PC-9 (cell line): ENCODE measurements at regions not wholly inside any gene's neighbourhood (a gene's known extent, or its start where the extent isn't known, plus 50 kb on each side); places are given as distances from the start of the nearest gene placed in this dataset.

Experiments
- BruUV-seq: library from RNA; stranded (reverse); fragments of 400-500 nt; replicated peaks from 2 replicates; lab custom pipeline; 2021; lab: Mats Ljungman, UMichigan
- CTCF ChIA-PET: fragments of 300-600 bp; sonication (Branson Sonifier 250); formaldehyde crosslinking; loops from one replicate; lab custom pipeline; 2022; ENCODE audit warnings: antibody characterized with exemption; lab: Charles Lee
- POLR2A ChIA-PET: fragments of 300-600 bp; sonication (Branson Sonifier 250); formaldehyde crosslinking; loops from one replicate; lab custom pipeline; 2022; ENCODE audit warnings: antibody characterized with exemption; ENCODE audit not compliant: unreplicated experiment; lab: Charles Lee
- DNase-seq, 2 experiments: peaks; one replicate each; pipeline versions ENCODE4 v3.0.0 to v3.0.0-alpha.2; 2015 to 2022; ENCODE audit warnings: mixed read lengths in 1 of 2
- H2AFZ ChIP-seq: fragments of 200-600 bp; sonication (generic); 2 replicates; pipeline ENCODE4 v1.8.1; 2017; ENCODE audit warnings: antibody characterized with exemption
- H3F3A ChIP-seq: fragments of 200-600 bp; sonication (generic); 2 replicates; pipeline ENCODE4 v1.8.1; 2017; ENCODE audit warnings: antibody characterized with exemption, mild to moderate bottlenecking, low read depth; ENCODE audit not compliant: insufficient read depth
- H3K27ac ChIP-seq: fragments of 200-600 bp; sonication (generic); 2 replicates; pipeline ENCODE4 v1.6.1; 2016; ENCODE audit warnings: mixed run types
- H3K27me3 ChIP-seq: fragments of 200-600 bp; sonication (generic); 2 replicates; pipeline ENCODE4 v1.6.1; 2016; ENCODE audit warnings: low read depth, mixed run types; ENCODE audit not compliant: insufficient read depth
- H3K36me3 ChIP-seq: fragments of 200-600 bp; sonication (generic); 2 replicates; pipeline ENCODE4 v1.6.1; 2016; ENCODE audit warnings: low read depth, mixed run types
- H3K4me1 ChIP-seq: fragments of 200-600 bp; sonication (generic); replicated peaks from 2 replicates; pipeline ENCODE4 v1.6.1; 2016; ENCODE audit warnings: mixed run types; ENCODE audit not compliant: insufficient read depth
- H3K4me2 ChIP-seq: fragments of 200-600 bp; sonication (generic); 2 replicates; pipeline ENCODE4 v1.6.1; 2017; ENCODE audit warnings: mixed run types
- H3K4me3 ChIP-seq: fragments of 200-600 bp; sonication (generic); 2 replicates; pipeline ENCODE4 v1.6.1; 2016; ENCODE audit warnings: mixed run types
- H3K79me2 ChIP-seq: fragments of 200-600 bp; sonication (generic); 2 replicates; pipeline ENCODE4 v1.6.1; 2017; ENCODE audit warnings: low read depth, mixed run types
- H3K9me2 ChIP-seq: fragments of 200-600 bp; sonication (generic); 2 replicates; pipeline ENCODE4 v1.8.1; 2017; ENCODE audit warnings: mild to moderate bottlenecking; ENCODE audit not compliant: insufficient read depth
- H3K9me3 ChIP-seq: fragments of 200-600 bp; sonication (generic); 2 replicates; pipeline ENCODE4 v1.8.1; 2016; ENCODE audit warnings: low read depth; ENCODE audit not compliant: insufficient read depth
- H4K20me1 ChIP-seq: fragments of 200-600 bp; sonication (generic); 2 replicates; pipeline ENCODE4 v1.8.1; 2017; ENCODE audit not compliant: insufficient read depth
- CTCF ChIP-seq: fragments of 200-600 bp; sonication (generic); conservative IDR thresholded peaks from 2 replicates; pipeline ENCODE4 v1.6.1; 2017; ENCODE audit warnings: mixed run types, antibody characterized with exemption, mild to moderate bottlenecking, moderate library complexity
- EZH2 ChIP-seq: fragments of 200-600 bp; sonication (generic); IDR thresholded peaks from 2 replicates; pipeline ENCODE4 v1.8.0; 2017; ENCODE audit warnings: antibody characterized with exemption, low read depth
- intact Hi-C: fragments of 100-400 bp; cut with micrococcal nuclease; formaldehyde crosslinking; loops from one replicate; pipeline ENCODE4 v1.10.0; 2022; ENCODE audit not compliant: unreplicated experiment

DNA sequence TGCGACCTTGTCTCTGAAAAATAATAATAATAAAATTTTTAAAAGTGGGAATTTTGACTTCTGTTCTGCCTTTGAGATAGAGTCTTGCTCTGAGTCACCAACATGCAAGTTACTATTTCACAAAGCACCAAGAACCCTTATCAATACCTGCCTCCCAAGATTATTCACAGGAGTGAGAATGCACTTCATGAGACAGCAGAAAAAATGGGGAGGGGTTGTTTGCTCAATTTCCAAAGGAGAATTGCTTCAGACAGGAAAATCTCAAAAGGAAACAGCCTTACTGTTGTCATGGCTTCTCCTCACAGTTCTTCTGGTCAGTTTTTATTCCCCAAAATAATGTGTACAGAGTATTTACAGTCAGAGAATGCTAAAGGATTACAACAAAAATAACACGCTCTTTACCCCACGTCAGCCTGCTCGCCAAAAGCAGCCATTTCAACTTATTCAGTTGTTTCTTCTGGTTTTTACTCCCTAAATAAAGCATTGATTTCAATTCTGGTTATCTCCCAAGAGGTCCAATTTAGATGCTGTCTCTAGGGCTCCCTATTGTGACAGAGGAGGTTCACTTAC lies 89.0 kb downstream of the PPCDC start:
- H3K4me2 ChIP-seq = peak overlapping the region; percentile 21
- TF ChIP-seq EZH2 (no peak), CTCF (no peak)
- no peaks in the 10 kb centered on the region for H3K79me2 ChIP-seq
- H3K4me3 ChIP-seq = no peak overlapping the region
- H3K27me3 ChIP-seq = no peaks in the 10 kb centered on the region
- no peaks in the 10 kb centered on the region for H3K9me2 ChIP-seq
- H3K27ac ChIP-seq = peak overlapping the region; percentile 85
- DNase-seq = peak in 1 of 2 experiments; percentile 71
- no TSS peak for BruUV-seq
- ChIA-PET POLR2A (no interaction called here), CTCF (interaction anchor here (0.7 kb wide), 1 partner anchor 59 kb away, joined by 3 read pairs; no protein-coding TSS in a partner anchor)
- peaks cover 55% of the 10 kb centered on the region for H3K4me1 ChIP-seq
- H3K36me3 ChIP-seq = no peaks in the 10 kb centered on the region
- intact Hi-C loops = no loop called here
- no peak overlapping the region for H2AFZ ChIP-seq
- H3F3A ChIP-seq = peaks cover 30% of the 10 kb centered on the region
- no peaks in the 10 kb centered on the region for H4K20me1 ChIP-seq
- no peaks in the 10 kb centered on the region; the same call in 1 of the 2 replicates for H3K9me3 ChIP-seq

- H3K27me3 ChIP-seq = no peaks in the 10 kb centered on the region
- H3F3A ChIP-seq = peaks cover 24% of the 10 kb centered on the region
- H3K4me3 ChIP-seq = no peak overlapping the region
- DNase-seq = no peak
- H3K27ac ChIP-seq = peak overlapping the region; percentile 85
- H4K20me1 ChIP-seq = no peaks in the 10 kb centered on the region
- no peaks in the 10 kb centered on the region; the same call in 1 of the 2 replicates for H3K9me3 ChIP-seq
- ChIA-PET POLR2A (no interaction called here), CTCF (no interaction called here)
- intact Hi-C loops = no loop called here
- TF ChIP-seq EZH2 (no peak), CTCF (no peak)
- peaks cover 49% of the 10 kb centered on the region for H3K4me1 ChIP-seq
- no peaks in the 10 kb centered on the region for H3K9me2 ChIP-seq
- H3K79me2 ChIP-seq = no peaks in the 10 kb centered on the region
- no TSS peak for BruUV-seq
- H3K4me2 ChIP-seq = peak overlapping the region; percentile 21; the same call in 1 of the 2 replicates
- no peaks in the 10 kb centered on the region for H3K36me3 ChIP-seq
- no peak overlapping the region for H2AFZ ChIP-seq
Measured at GRCh38 chr15:75112848-75113492, 88.7 kb upstream of the C15orf39 start.

GRCh38 chr15:75114327-75114726 lies 87.4 kb upstream of the C15orf39 start:
- no TSS peak for BruUV-seq
- Histone ChIP-seq H3K27ac (no peak overlapping the region), H3K36me3 (no peaks in the 10 kb centered on the region), H3K79me2 (no peaks in the 10 kb centered on the region), H3K4me1 (peaks cover 36% of the 10 kb centered on the region), H3K4me3 (no peak overlapping the region), H4K20me1 (no peaks in the 10 kb centered on the region), H3F3A (peaks cover 13% of the 10 kb centered on the region), H2AFZ (no peak overlapping the region), H3K9me3 (no peaks in the 10 kb centered on the region; the same call in 1 of the 2 replicates), H3K9me2 (no peaks in the 10 kb centered on the region), H3K4me2 (no peak overlapping the region), H3K27me3 (no peaks in the 10 kb centered on the region)
- ChIA-PET POLR2A (no interaction called here), CTCF (no interaction called here)
- intact Hi-C loops = no loop called here
- TF ChIP-seq CTCF (no peak), EZH2 (no peak)
- no peak for DNase-seq
